ENCODE measurements at regions not wholly inside any gene's neighbourhood (a gene's known extent, or its start where the extent isn't known, plus 50 kb on each side); places are given as distances from the start of the nearest gene placed in this dataset.
"Not testable (repeated sequence)": the region's sequence is repeated elsewhere in the genome, so short reads cannot be mapped to it uniquely, and the experiment has no call there.

- Histone ChIP-seq H3K36me3 (ENCODE audit: control insufficient read depth, insufficient read depth, low read length) (no peaks in the 10 kb centered on the region), H3K4me3 (ENCODE audit: low read depth, low read length) (no peak overlapping the region), H3K27me3 (ENCODE audit: control insufficient read depth, insufficient read depth, low read length) (no peaks in the 10 kb centered on the region)
- DNase-seq (ENCODE audit: low read depth) = no peak
- TF ChIP-seq CTCF (IDR thresholded peaks at IDR 0.05; ENCODE audit: insufficient read depth, low read length, poor library complexity, severe bottlenecking) = no peak
Observed at GRCh38 chr11:112663947-112664634, 297.1 kb upstream of the NCAM1 start.

- no peaks in the 10 kb centered on the region for H3K36me3 ChIP-seq (ENCODE audit: control insufficient read depth, insufficient read depth, low read length)
- TF ChIP-seq CTCF (IDR thresholded peaks at IDR 0.05; ENCODE audit: insufficient read depth, low read length, poor library complexity, severe bottlenecking) = no peak
- H3K4me3 ChIP-seq (ENCODE audit: low read depth, low read length) = no peak overlapping the region
- no peak for DNase-seq (ENCODE audit: low read depth)
- no peaks in the 10 kb centered on the region for H3K27me3 ChIP-seq (ENCODE audit: control insufficient read depth, insufficient read depth, low read length)
Observed at GRCh38 chr11:112665291-112665690, 295.9 kb upstream of the NCAM1 start.

GRCh38 chr11:112666253-112666652 is 295.0 kb upstream of the NCAM1 start:
- no peak for DNase-seq (ENCODE audit: low read depth)
- Histone ChIP-seq H3K36me3 (ENCODE audit: control insufficient read depth, insufficient read depth, low read length) (no peaks in the 10 kb centered on the region), H3K27me3 (ENCODE audit: control insufficient read depth, insufficient read depth, low read length) (no peaks in the 10 kb centered on the region), H3K4me3 (ENCODE audit: low read depth, low read length) (no peak overlapping the region)
- TF ChIP-seq CTCF (IDR thresholded peaks at IDR 0.05; ENCODE audit: insufficient read depth, low read length, poor library complexity, severe bottlenecking) = no peak

DNA sequence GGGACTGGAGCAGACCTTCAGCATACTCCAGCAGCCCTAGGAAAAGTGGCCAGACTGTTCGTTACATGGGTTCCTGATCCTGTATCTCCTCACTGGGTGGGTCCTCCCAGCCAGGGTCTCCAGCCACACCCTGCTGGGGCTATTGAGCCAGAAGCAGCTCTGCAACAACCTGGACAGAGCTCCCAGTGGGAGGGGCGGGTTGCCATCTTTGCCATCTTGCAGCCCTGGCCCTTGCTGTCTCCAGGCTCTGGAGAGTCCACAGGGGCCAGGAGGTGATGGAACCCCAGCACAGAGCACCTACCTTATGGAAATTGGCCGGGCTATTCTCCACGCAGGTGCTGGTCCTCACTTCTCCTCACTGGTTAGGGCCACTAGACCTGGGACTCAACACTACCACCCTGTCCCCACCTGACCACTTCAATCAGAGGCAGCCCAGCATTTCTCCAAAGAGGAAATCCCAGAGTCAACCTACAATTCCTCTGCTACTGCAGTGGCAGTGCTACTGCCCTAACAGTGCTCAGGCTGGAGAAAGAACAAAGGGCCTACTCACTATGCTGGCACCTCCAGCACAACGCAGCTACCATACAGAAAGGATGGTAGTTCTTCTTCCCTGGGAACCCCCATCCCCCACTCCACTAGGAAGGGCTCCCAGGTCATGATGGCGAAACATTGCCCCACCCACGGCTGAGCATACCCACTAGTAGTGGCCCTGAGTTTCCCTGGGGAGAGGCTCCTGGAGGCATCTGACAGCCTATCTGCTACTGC is 290.2 kb upstream of the NCAM1 start:
- TF ChIP-seq CTCF (IDR thresholded peaks at IDR 0.05; ENCODE audit: insufficient read depth, low read length, poor library complexity, severe bottlenecking) = no peak
- DNase-seq (ENCODE audit: low read depth) = no peak
- no peak overlapping the region for H3K4me3 ChIP-seq (ENCODE audit: low read depth, low read length)
- no peaks in the 10 kb centered on the region for H3K27me3 ChIP-seq (ENCODE audit: control insufficient read depth, insufficient read depth, low read length)
- H3K36me3 ChIP-seq (ENCODE audit: control insufficient read depth, insufficient read depth, low read length) = no peaks in the 10 kb centered on the region

GRCh38 chr11:112673401-112673800 is 287.8 kb upstream of the NCAM1 start:
- not testable (repeated sequence) for H3K4me3 ChIP-seq (ENCODE audit: low read depth, low read length); DNase-seq (ENCODE audit: low read depth); H3K27me3 ChIP-seq (ENCODE audit: control insufficient read depth, insufficient read depth, low read length); H3K36me3 ChIP-seq (ENCODE audit: control insufficient read depth, insufficient read depth, low read length)

DNA sequence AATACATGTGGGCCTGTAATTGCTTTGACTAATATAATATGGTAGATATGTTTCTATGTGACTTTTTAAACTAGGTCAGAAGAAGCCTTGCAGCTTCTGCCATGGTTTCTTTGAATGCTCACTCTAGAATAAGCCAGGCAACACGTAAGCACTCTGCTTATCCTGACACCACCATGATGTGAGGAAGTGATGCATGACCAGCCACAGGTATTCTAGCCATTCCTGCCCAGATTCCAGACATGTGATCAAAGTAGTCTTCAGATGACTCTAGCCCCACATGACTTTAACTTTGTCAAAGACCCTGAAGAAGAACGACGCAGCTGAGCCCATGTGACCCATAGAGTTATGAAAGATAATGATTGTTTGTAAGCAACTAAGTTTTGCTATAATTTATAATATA is 276.1 kb upstream of the NCAM1 start:
- no peaks in the 10 kb centered on the region for H3K27me3 ChIP-seq (ENCODE audit: control insufficient read depth, insufficient read depth, low read length)
- no peak overlapping the region for H3K4me3 ChIP-seq (ENCODE audit: low read depth, low read length)
- no peak for DNase-seq (ENCODE audit: low read depth)
- no peak for TF ChIP-seq CTCF (IDR thresholded peaks at IDR 0.05; ENCODE audit: insufficient read depth, low read length, poor library complexity, severe bottlenecking)
- H3K36me3 ChIP-seq (ENCODE audit: control insufficient read depth, insufficient read depth, low read length) = no peaks in the 10 kb centered on the region
